ENCODE measurements at regions not wholly inside any gene's neighbourhood (a gene's known extent, or its start where the extent isn't known, plus 50 kb on each side); places are given as distances from the start of the nearest gene placed in this dataset.
"Not testable (repeated sequence)": the region's sequence is repeated elsewhere in the genome, so short reads cannot be mapped to it uniquely, and the experiment has no call there.

- ATAC-seq (replicated peaks), result peak; percentile 93 to 95
- Mint-ChIP-seq H3K4me3 (peak overlapping the region in 1 of 2 donors; percentile 1), H3K36me3 (no peaks in the 10 kb centered on the region), H3K27me3 (no peaks in the 10 kb centered on the region), H3K4me1 (peaks cover 9 to 14% of the 10 kb centered on the region in 2 donors), H3K9me3 (no peaks in the 10 kb centered on the region), H3K27ac (peak overlapping the region; percentile 70)
- peak; percentile 21 for DNase-seq
Measured at GRCh38 chr11:86176165-86176884, 68.2 kb upstream of the EED start.

GRCh38 chr11:86175626-86176025 is 68.9 kb upstream of the EED start:
- Mint-ChIP-seq H3K9me3 (no peaks in the 10 kb centered on the region), H3K4me1 (peaks cover 9 to 14% of the 10 kb centered on the region in 2 donors), H3K27me3 (no peaks in the 10 kb centered on the region), H3K27ac (no peak overlapping the region), H3K36me3 (no peaks in the 10 kb centered on the region), H3K4me3 (no peak overlapping the region)
- DNase-seq (no peak), ATAC-seq (replicated peaks) (no peak)

GRCh38 chr11:86175191-86175590 is 69.4 kb upstream of the EED start:
- no peak for DNase-seq
- H3K27me3 Mint-ChIP-seq, result no peaks in the 10 kb centered on the region

GRCh38 chr11:86174101-86175046 is 70.2 kb upstream of the EED start:
- Mint-ChIP-seq H3K27ac (no peak overlapping the region), H3K4me1 (peaks cover 9 to 14% of the 10 kb centered on the region in 2 donors), H3K27me3 (no peaks in the 10 kb centered on the region), H3K36me3 (no peaks in the 10 kb centered on the region), H3K9me3 (no peaks in the 10 kb centered on the region), H3K4me3 (no peak overlapping the region)
- ATAC-seq (replicated peaks) (no peak), DNase-seq (no peak)

More at GRCh38 chr11:86175191-86175590, 69.4 kb upstream of the EED start:
- H3K9me3 Mint-ChIP-seq, result no peaks in the 10 kb centered on the region
- H3K4me1 Mint-ChIP-seq, result peaks cover 9 to 14% of the 10 kb centered on the region in 2 donors
- ATAC-seq (replicated peaks), result no peak
- no peak overlapping the region for H3K4me3 Mint-ChIP-seq
- H3K27ac Mint-ChIP-seq, result no peak overlapping the region
- H3K36me3 Mint-ChIP-seq, result no peaks in the 10 kb centered on the region

GRCh38 chr11:86172894-86173293 is 71.7 kb upstream of the EED start:
- ATAC-seq (replicated peaks), result no peak
- H3K9me3 Mint-ChIP-seq, result no peaks in the 10 kb centered on the region
- no peak for DNase-seq
- no peak overlapping the region for H3K4me3 Mint-ChIP-seq
- H3K36me3 Mint-ChIP-seq, result no peaks in the 10 kb centered on the region
- H3K27me3 Mint-ChIP-seq, result no peaks in the 10 kb centered on the region
- no peak overlapping the region for H3K27ac Mint-ChIP-seq
- H3K4me1 Mint-ChIP-seq, result peaks cover 9 to 14% of the 10 kb centered on the region in 2 donors

GRCh38 chr11:86171627-86172026 is 72.9 kb upstream of the EED start:
- H3K4me3 Mint-ChIP-seq, result no peak overlapping the region
- H3K27ac Mint-ChIP-seq, result no peak overlapping the region
- H3K36me3 Mint-ChIP-seq, result no peaks in the 10 kb centered on the region
- no peaks in the 10 kb centered on the region for H3K27me3 Mint-ChIP-seq
- ATAC-seq (replicated peaks) (no peak), DNase-seq (no peak)
- no peaks in the 10 kb centered on the region for H3K9me3 Mint-ChIP-seq
- H3K4me1 Mint-ChIP-seq, result peaks cover 6 to 7% of the 10 kb centered on the region in 2 donors

GRCh38 chr11:86167499-86168164 is 76.9 kb upstream of the EED start:
- no peak overlapping the region for H3K27ac Mint-ChIP-seq
- ATAC-seq (replicated peaks) (no peak), DNase-seq (no peak)
- no peaks in the 10 kb centered on the region for H3K36me3 Mint-ChIP-seq
- H3K4me3 Mint-ChIP-seq, result no peak overlapping the region
- H3K9me3 Mint-ChIP-seq, result no peaks in the 10 kb centered on the region
- H3K27me3 Mint-ChIP-seq, result no peaks in the 10 kb centered on the region
- no peaks in the 10 kb centered on the region for H3K4me1 Mint-ChIP-seq

- ATAC-seq (replicated peaks); DNase-seq; H3K36me3 Mint-ChIP-seq; H3K4me3 Mint-ChIP-seq; H3K9me3 Mint-ChIP-seq; H3K27me3 Mint-ChIP-seq; H3K27ac Mint-ChIP-seq: not testable (repeated sequence)
- peaks cover 9 to 11% of the 10 kb centered on the region in 2 donors for H3K4me1 Mint-ChIP-seq
Measured at GRCh38 chr11:86166287-86166686, 78.3 kb upstream of the EED start.

- Mint-ChIP-seq H3K36me3 (no peaks in the 10 kb centered on the region), H3K27ac (no peak overlapping the region), H3K4me3 (no peak overlapping the region), H3K4me1 (peaks cover 18 to 26% of the 10 kb centered on the region in 2 donors), H3K27me3 (no peaks in the 10 kb centered on the region), H3K9me3 (peaks cover 0 to 2% of the 10 kb centered on the region in 2 donors)
- DNase-seq (no peak), ATAC-seq (replicated peaks) (no peak)
Measured at GRCh38 chr11:86164106-86164505, 80.4 kb upstream of the EED start.

- not testable (repeated sequence) for ATAC-seq (replicated peaks); H3K27ac Mint-ChIP-seq; H3K36me3 Mint-ChIP-seq; H3K4me3 Mint-ChIP-seq; DNase-seq; H3K9me3 Mint-ChIP-seq; H3K27me3 Mint-ChIP-seq
- H3K4me1 Mint-ChIP-seq, result peaks cover 22 to 26% of the 10 kb centered on the region in 2 donors
Measured at GRCh38 chr11:86163221-86163876, 81.2 kb upstream of the EED start.

- DNase-seq (no peak), ATAC-seq (replicated peaks) (peak; percentile 59 to 66)
- Mint-ChIP-seq H3K4me3 (no peak overlapping the region), H3K27ac (no peak overlapping the region), H3K4me1 (peaks cover 22 to 26% of the 10 kb centered on the region in 2 donors), H3K9me3 (peaks cover 0 to 2% of the 10 kb centered on the region in 2 donors), H3K27me3 (no peaks in the 10 kb centered on the region), H3K36me3 (no peaks in the 10 kb centered on the region)
Measured at GRCh38 chr11:86162239-86162638, 82.3 kb upstream of the EED start.

- DNase-seq, result no peak
- H3K27ac Mint-ChIP-seq, result peak overlapping the region; percentile 42
- no peak overlapping the region for H3K4me3 Mint-ChIP-seq
- no peaks in the 10 kb centered on the region for H3K27me3 Mint-ChIP-seq
- peaks cover 22 to 26% of the 10 kb centered on the region in 2 donors for H3K4me1 Mint-ChIP-seq
- H3K36me3 Mint-ChIP-seq, result no peaks in the 10 kb centered on the region
- no peak for ATAC-seq (replicated peaks)
- H3K9me3 Mint-ChIP-seq, result peaks cover 0 to 2% of the 10 kb centered on the region in 2 donors
Measured at GRCh38 chr11:86161837-86162236, 82.7 kb upstream of the EED start.

- H3K9me3 Mint-ChIP-seq, result peaks cover 0 to 2% of the 10 kb centered on the region in 2 donors
Measured at GRCh38 chr11:86161336-86161735, 83.2 kb upstream of the EED start.

More at GRCh38 chr11:86161336-86161735, 83.2 kb upstream of the EED start:
- Mint-ChIP-seq H3K36me3 (no peaks in the 10 kb centered on the region), H3K27me3 (no peaks in the 10 kb centered on the region), H3K27ac (no peak overlapping the region), H3K4me3 (no peak overlapping the region), H3K4me1 (peaks cover 26 to 30% of the 10 kb centered on the region in 2 donors)
- ATAC-seq (replicated peaks) (no peak), DNase-seq (no peak)

Measured in stimulated activated naive B cell treated with anti-CD40 and anti-IgM and Interleukin-4, amounts not matched to agents 10 μg/mL and 1 μg/mL and 100 μg/mL, for 72 hours (primary cell).